ENCODE measurements at regions not wholly inside any gene's neighbourhood (a gene's known extent, or its start where the extent isn't known, plus 50 kb on each side); places are given as distances from the start of the nearest gene placed in this dataset.

DNA sequence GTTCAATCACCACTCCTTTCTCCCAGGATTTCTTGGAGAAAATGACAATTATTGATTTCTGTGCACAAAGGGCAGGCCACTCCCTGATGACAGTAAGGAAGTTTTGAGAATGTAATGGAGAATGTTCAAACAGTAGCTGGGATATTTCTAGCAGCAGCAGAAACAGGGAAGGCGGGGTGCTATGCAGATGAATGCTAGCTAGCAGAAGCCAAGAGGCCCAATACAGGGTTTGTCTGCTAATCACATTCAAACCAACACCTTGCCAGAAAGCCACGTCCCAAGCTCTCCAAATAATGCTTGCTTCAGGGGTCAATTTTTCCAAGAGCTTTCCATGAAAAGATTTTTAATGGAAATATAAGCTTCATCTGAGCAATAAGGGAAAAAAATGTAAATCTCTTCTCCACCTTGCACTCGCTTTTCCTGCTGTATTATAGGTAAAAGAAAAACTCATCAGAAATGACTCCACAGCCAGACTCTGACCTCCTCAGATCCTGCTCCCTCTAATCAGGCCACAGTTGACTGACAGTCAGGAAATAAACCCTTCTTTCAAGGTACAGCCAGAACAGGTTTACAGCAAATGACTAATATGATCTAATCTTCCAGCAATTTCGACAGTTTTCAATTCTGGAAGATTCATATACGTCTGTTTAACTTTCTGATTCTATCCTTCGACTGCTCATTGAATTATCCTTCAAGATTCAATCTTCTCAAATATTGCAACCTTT is 84.7 kb upstream of the PCDH19 start:
- TF ChIP-seq POLR2A (IDR thresholded peaks at IDR 0.05), result no peak
- TF ChIP-seq, protein P1, sequence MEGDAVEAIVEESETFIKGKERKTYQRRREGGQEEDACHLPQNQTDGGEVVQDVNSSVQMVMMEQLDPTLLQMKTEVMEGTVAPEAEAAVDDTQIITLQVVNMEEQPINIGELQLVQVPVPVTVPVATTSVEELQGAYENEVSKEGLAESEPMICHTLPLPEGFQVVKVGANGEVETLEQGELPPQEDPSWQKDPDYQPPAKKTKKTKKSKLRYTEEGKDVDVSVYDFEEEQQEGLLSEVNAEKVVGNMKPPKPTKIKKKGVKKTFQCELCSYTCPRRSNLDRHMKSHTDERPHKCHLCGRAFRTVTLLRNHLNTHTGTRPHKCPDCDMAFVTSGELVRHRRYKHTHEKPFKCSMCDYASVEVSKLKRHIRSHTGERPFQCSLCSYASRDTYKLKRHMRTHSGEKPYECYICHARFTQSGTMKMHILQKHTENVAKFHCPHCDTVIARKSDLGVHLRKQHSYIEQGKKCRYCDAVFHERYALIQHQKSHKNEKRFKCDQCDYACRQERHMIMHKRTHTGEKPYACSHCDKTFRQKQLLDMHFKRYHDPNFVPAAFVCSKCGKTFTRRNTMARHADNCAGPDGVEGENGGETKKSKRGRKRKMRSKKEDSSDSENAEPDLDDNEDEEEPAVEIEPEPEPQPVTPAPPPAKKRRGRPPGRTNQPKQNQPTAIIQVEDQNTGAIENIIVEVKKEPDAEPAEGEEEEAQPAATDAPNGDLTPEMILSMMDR (IDR thresholded peaks at IDR 0.05), result no peak
- no peak for TF ChIP-seq POLR2AphosphoS5 (IDR thresholded peaks at IDR 0.05)
- no peak for TF ChIP-seq EP300 (IDR thresholded peaks at IDR 0.05)
